WTC11 (cell line): ENCODE measurements at regions not wholly inside any gene's neighbourhood (a gene's known extent, or its start where the extent isn't known, plus 50 kb on each side); places are given as distances from the start of the nearest gene placed in this dataset.

ENCODE experiments used
- MAX ChIP-seq: sonication (generic); formaldehyde crosslinking; IDR thresholded peaks from 2 replicates; pipeline ENCODE4 v1.8.0; 2022; ENCODE audit warnings: mild to moderate bottlenecking, missing genetic modification reagents
- NR2C2 ChIP-seq: sonication (generic); formaldehyde crosslinking; IDR thresholded peaks from 2 replicates; pipeline ENCODE4 v1.8.0; 2022; ENCODE audit warnings: mild to moderate bottlenecking, missing genetic modification reagents
- ZNF263 ChIP-seq: sonication (generic); formaldehyde crosslinking; IDR thresholded peaks from 2 replicates; pipeline ENCODE4 v1.8.1; 2022; ENCODE audit warnings: low read depth, mild to moderate bottlenecking, moderate library complexity, missing genetic modification reagents
- TF ChIP-seq, protein P1 (sequence below): fragments of 200-600 bp; IDR thresholded peaks from 2 replicates; pipeline ENCODE4 v1.8.0; 2022; ENCODE audit warnings: antibody characterized with exemption
- TF ChIP-seq, protein P2 (sequence below): sonication (generic); formaldehyde crosslinking; IDR thresholded peaks from 2 replicates; pipeline ENCODE4 v1.8.1; 2022; ENCODE audit warnings: missing genetic modification reagents, borderline replicate concordance

- TF ChIP-seq, protein P1, sequence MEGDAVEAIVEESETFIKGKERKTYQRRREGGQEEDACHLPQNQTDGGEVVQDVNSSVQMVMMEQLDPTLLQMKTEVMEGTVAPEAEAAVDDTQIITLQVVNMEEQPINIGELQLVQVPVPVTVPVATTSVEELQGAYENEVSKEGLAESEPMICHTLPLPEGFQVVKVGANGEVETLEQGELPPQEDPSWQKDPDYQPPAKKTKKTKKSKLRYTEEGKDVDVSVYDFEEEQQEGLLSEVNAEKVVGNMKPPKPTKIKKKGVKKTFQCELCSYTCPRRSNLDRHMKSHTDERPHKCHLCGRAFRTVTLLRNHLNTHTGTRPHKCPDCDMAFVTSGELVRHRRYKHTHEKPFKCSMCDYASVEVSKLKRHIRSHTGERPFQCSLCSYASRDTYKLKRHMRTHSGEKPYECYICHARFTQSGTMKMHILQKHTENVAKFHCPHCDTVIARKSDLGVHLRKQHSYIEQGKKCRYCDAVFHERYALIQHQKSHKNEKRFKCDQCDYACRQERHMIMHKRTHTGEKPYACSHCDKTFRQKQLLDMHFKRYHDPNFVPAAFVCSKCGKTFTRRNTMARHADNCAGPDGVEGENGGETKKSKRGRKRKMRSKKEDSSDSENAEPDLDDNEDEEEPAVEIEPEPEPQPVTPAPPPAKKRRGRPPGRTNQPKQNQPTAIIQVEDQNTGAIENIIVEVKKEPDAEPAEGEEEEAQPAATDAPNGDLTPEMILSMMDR, result no peak
- TF ChIP-seq ZNF263 (CRISPR knock-in tag) (no peak), MAX (CRISPR knock-in tag) (no peak), NR2C2 (no peak)
- TF ChIP-seq, protein P2, sequence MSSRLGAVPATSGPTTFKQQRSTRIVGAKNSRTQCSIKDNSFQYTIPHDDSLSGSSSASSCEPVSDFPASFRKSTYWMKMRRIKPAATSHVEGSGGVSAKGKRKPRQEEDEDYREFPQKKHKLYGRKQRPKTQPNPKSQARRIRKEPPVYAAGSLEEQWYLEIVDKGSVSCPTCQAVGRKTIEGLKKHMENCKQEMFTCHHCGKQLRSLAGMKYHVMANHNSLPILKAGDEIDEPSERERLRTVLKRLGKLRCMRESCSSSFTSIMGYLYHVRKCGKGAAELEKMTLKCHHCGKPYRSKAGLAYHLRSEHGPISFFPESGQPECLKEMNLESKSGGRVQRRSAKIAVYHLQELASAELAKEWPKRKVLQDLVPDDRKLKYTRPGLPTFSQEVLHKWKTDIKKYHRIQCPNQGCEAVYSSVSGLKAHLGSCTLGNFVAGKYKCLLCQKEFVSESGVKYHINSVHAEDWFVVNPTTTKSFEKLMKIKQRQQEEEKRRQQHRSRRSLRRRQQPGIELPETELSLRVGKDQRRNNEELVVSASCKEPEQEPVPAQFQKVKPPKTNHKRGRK (CRISPR knock-in tag), result no peak
Measured at GRCh38 chr7:156074982-156075615, 262.8 kb upstream of the SHH start.
